ENCODE measurements at regions not wholly inside any gene's neighbourhood (a gene's known extent, or its start where the extent isn't known, plus 50 kb on each side); places are given as distances from the start of the nearest gene placed in this dataset.
A peak's percentile ranks its signal among the peaks of the same experiment; 100 is the strongest.

- ATAC-seq: no peak
These were observed 131.7 kb downstream of the CLCN4 start for GRCh38 chrX:10288373-10288975.

- no peak for ATAC-seq
These were observed 139.8 kb downstream of the CLCN4 start for GRCh38 chrX:10296576-10296975.

GRCh38 chrX:10310511-10310910 lies 153.7 kb downstream of the CLCN4 start:
- ATAC-seq: no peak

- no peak for ATAC-seq
These were observed 157.8 kb downstream of the CLCN4 start for GRCh38 chrX:10314530-10315104.

GRCh38 chrX:10325611-10326010 lies 168.8 kb downstream of the CLCN4 start:
- no peak for ATAC-seq

- ATAC-seq: no peak
These were observed 169.8 kb downstream of the CLCN4 start for GRCh38 chrX:10326578-10326977.

- no peak for ATAC-seq
These were observed 170.9 kb downstream of the CLCN4 start for GRCh38 chrX:10327651-10328050.

- ATAC-seq: no peak
These were observed 173.2 kb downstream of the CLCN4 start for GRCh38 chrX:10329984-10330383.

GRCh38 chrX:10341309-10341708 lies 184.5 kb downstream of the CLCN4 start:
- ATAC-seq: no peak

- ATAC-seq: no peak
These were observed 193.4 kb downstream of the CLCN4 start for GRCh38 chrX:10350221-10350620.

- peak; percentile 80 for ATAC-seq
These were observed 194.2 kb downstream of the CLCN4 start for GRCh38 chrX:10350981-10351380.

GRCh38 chrX:10352536-10352935 lies 195.8 kb downstream of the CLCN4 start:
- no peak for ATAC-seq

- ATAC-seq: no peak
These were observed 200.2 kb downstream of the CLCN4 start for GRCh38 chrX:10356979-10357378.

GRCh38 chrX:10358958-10359357 lies 202.2 kb downstream of the CLCN4 start:
- ATAC-seq: no peak

GRCh38 chrX:10360116-10360515 lies 203.3 kb downstream of the CLCN4 start:
- ATAC-seq: no peak

GRCh38 chrX:10365532-10366265 lies 208.9 kb downstream of the CLCN4 start:
- no peak for ATAC-seq

GRCh38 chrX:10367406-10367805 lies 210.6 kb downstream of the CLCN4 start:
- ATAC-seq: no peak

- ATAC-seq: peak; percentile 38
These were observed 214.2 kb downstream of the CLCN4 start for GRCh38 chrX:10370976-10371375.

- no peak for ATAC-seq
These were observed 220.7 kb downstream of the CLCN4 start for GRCh38 chrX:10377427-10377826.

- ATAC-seq: no peak
These were observed 223.1 kb downstream of the CLCN4 start for GRCh38 chrX:10379878-10380277.

- ATAC-seq: no peak
These were observed 223.5 kb downstream of the CLCN4 start for GRCh38 chrX:10380300-10380699.

GRCh38 chrX:10381193-10381592 lies 224.4 kb downstream of the CLCN4 start:
- ATAC-seq: peak; percentile 60

GRCh38 chrX:10387011-10387410 lies 230.2 kb downstream of the CLCN4 start:
- no peak for ATAC-seq

GRCh38 chrX:10390187-10390586 lies 230.2 kb downstream of the MID1 start:
- no peak for ATAC-seq
